RWPE2 (cell line): ENCODE measurements at regions not wholly inside any gene's neighbourhood (a gene's known extent, or its start where the extent isn't known, plus 50 kb on each side); places are given as distances from the start of the nearest gene placed in this dataset.

ENCODE experiments used
- ATAC-seq: fragments of 200-7000 bp; cut with Tn5 transposase; 3 replicates; pipeline ENCODE4 v1.9.1; 2021; ENCODE audit warnings: low read depth
- DNase-seq: peaks from one replicate; pipeline ENCODE4 v3.0.0-alpha.2; 2020; ENCODE audit warnings: low spot score
- H3K27ac ChIP-seq: fragments of 450-650 bp; 2 replicates; pipeline ENCODE4 v1.5.1; 2017; ENCODE audit warnings: mild to moderate bottlenecking; ENCODE audit not compliant: poor library complexity, severe bottlenecking
- H3K27me3 ChIP-seq: fragments of 250-450 bp; sonication (Bioruptor Pico); 2 replicates; pipeline ENCODE4 v1.5.1; 2021; ENCODE audit warnings: mild to moderate bottlenecking, moderate library complexity; ENCODE audit not compliant: insufficient read depth, poor library complexity, severe bottlenecking
- H3K36me3 ChIP-seq: fragments of 250-450 bp; sonication (Bioruptor Pico); 2 replicates; pipeline ENCODE4 v1.5.1; 2020; ENCODE audit warnings: low read depth, mild to moderate bottlenecking, moderate library complexity
- H3K4me1 ChIP-seq: fragments of 250-450 bp; sonication (Bioruptor Pico); 2 replicates; pipeline ENCODE4 v1.5.1; 2021; ENCODE audit warnings: mild to moderate bottlenecking, moderate library complexity; ENCODE audit not compliant: insufficient read depth, poor library complexity, severe bottlenecking
- H3K4me3 ChIP-seq: fragments of 250-450 bp; sonication (Bioruptor Pico); 2 replicates; pipeline ENCODE4 v1.5.1; 2021; ENCODE audit warnings: mild to moderate bottlenecking, moderate library complexity; ENCODE audit not compliant: severe bottlenecking
- H3K9me3 ChIP-seq: fragments of 250-450 bp; sonication (Bioruptor Pico); 2 replicates; pipeline ENCODE4 v1.5.1; 2021; ENCODE audit warnings: mild to moderate bottlenecking, moderate library complexity; ENCODE audit not compliant: severe bottlenecking
- TF ChIP-seq, protein P1 (sequence below): fragments of 450-650 bp; IDR thresholded peaks from one replicate; pipeline ENCODE4 v1.5.1; 2017; ENCODE audit warnings: mild to moderate bottlenecking, moderate library complexity; ENCODE audit not compliant: poor library complexity, severe bottlenecking

DNA sequence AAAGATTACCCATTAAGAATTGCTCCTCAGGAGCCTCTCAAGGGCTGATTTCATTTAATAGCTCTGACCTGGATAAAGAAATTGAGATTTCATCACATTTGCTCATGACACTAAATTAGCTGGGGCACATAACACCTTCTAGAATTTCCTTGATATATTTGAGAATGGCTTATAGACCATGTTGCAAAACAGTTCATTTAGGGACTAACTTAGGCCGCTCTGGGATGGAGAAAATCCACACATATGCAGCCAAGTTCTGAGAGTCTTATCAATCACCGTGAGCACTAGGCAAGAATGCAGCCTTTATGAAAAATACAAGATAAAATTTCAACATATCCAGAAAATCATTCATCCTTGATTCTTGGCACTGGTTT lies 91.0 kb upstream of the MCHR2 start:
- Histone ChIP-seq H3K27me3 (no peaks in the 10 kb centered on the region), H3K36me3 (no peaks in the 10 kb centered on the region), H3K4me3 (no peak overlapping the region), H3K27ac (no peak overlapping the region), H3K9me3 (no peaks in the 10 kb centered on the region), H3K4me1 (peaks cover 3% of the 10 kb centered on the region)
- no peak for ATAC-seq
- TF ChIP-seq, protein P1, sequence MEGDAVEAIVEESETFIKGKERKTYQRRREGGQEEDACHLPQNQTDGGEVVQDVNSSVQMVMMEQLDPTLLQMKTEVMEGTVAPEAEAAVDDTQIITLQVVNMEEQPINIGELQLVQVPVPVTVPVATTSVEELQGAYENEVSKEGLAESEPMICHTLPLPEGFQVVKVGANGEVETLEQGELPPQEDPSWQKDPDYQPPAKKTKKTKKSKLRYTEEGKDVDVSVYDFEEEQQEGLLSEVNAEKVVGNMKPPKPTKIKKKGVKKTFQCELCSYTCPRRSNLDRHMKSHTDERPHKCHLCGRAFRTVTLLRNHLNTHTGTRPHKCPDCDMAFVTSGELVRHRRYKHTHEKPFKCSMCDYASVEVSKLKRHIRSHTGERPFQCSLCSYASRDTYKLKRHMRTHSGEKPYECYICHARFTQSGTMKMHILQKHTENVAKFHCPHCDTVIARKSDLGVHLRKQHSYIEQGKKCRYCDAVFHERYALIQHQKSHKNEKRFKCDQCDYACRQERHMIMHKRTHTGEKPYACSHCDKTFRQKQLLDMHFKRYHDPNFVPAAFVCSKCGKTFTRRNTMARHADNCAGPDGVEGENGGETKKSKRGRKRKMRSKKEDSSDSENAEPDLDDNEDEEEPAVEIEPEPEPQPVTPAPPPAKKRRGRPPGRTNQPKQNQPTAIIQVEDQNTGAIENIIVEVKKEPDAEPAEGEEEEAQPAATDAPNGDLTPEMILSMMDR = no peak
- no peak for DNase-seq

DNA sequence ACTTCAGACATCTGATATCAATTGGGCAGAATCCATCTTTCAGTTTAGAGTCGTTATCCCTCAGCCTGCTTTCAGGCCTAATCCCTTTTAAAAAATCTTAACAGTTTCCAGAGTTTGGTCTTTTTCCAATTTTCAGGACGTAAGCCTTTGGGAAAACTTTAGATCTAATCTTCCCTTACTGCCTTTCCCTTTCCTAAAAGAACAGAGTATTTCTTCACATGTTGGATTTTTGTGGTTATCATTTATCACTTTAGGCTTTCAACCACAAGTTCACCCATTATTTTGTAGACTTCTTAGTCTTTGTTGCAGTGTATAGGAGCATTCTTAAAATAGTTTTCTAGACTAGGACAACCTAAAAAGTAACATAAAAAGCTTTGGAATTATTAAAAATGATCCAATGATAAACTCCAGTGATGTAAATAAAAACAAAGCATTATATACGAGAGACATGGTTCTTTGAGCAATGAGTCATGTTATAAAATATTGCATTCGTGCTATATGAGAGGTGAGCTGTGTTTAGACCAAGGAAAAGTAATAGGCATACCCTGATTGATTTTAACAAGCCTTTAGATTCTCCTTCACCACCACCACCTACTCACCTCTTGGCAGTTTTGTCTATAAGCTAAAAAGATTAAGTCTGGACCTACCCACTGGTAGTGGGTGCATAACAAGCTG lies 90.4 kb upstream of the MCHR2 start:
- Histone ChIP-seq H3K27ac (no peak overlapping the region), H3K36me3 (no peaks in the 10 kb centered on the region), H3K9me3 (no peaks in the 10 kb centered on the region), H3K27me3 (no peaks in the 10 kb centered on the region), H3K4me1 (peaks cover 3% of the 10 kb centered on the region), H3K4me3 (no peak overlapping the region)
- DNase-seq = no peak
- TF ChIP-seq, protein P1 = no peak
- ATAC-seq = peak; percentile 19; the same call in 2 of the 3 replicates

DNA sequence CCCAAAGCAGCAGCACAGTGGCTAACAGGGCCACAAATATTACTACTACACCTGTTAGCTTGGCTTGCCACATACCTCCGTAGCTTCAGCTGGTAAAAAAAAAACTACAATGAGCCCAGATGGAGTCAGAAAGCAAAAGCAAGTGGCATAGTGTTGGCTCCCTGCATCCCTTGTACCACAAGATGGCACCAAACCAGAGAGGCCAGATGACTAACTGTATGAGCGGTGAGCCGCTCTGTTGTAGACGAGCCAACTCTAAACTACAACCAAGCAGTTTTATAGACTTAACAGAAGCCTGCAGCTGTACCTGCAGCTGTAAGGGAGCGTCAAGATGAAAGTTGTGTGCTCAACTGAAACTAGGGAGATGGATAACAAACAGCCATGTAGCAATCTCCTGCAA lies 84.5 kb upstream of the MCHR2 start:
- no peak for DNase-seq
- H3K27me3 ChIP-seq = peaks cover 14% of the 10 kb centered on the region
- H3K9me3 ChIP-seq = no peaks in the 10 kb centered on the region
- no peak overlapping the region for H3K27ac ChIP-seq
- no peak overlapping the region for H3K4me3 ChIP-seq
- no peaks in the 10 kb centered on the region for H3K4me1 ChIP-seq
- ATAC-seq = peak; percentile 76; the same call in 2 of the 3 replicates
- H3K36me3 ChIP-seq = no peaks in the 10 kb centered on the region
- TF ChIP-seq, protein P1 = peak; percentile 46

DNA sequence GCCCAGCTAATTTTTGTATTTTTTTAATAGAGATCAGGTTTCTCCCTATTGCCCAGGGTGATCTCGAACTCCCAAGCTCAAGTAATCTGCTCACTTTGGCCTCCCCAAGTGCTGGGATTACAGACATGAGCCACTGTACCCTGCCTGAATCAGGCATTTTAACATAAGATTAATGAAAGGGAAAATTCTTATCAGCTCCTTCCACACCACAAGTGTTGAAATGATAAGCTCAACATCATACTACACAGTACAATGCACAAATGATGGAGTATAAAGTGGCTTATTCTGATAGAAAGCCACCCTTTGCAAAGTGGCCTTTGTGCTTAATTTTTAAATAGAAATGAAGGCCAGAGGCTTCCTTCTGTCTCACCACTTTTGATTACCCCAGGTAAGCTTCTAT lies 71.3 kb upstream of the MCHR2 start:
- TF ChIP-seq, protein P1 = no peak
- Histone ChIP-seq H3K4me3 (no peak overlapping the region), H3K9me3 (no peaks in the 10 kb centered on the region), H3K27ac (no peak overlapping the region), H3K36me3 (no peaks in the 10 kb centered on the region), H3K4me1 (no peaks in the 10 kb centered on the region), H3K27me3 (peaks cover 3% of the 10 kb centered on the region)
- DNase-seq = no peak
- no peak for ATAC-seq

DNA sequence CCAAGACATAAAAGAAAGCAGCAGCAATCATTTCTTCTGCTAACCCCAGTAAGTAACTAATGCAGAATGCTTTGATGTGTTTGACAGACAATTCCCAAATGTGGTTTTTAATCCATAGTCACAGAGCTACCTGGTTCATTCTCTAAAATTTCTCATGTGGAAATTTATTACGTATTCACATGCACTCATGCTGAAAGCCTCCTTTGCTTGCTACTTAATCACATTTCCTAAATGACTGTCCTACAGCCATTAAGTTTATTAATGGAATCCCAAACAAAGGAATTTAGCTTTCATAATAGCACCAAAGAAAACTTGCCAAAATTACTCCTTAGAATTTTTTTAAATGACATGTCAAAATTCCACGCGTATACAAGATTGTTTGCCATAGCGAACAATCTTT lies 68.6 kb upstream of the MCHR2 start:
- Histone ChIP-seq H3K27ac (no peak overlapping the region), H3K4me1 (no peaks in the 10 kb centered on the region), H3K27me3 (peaks cover 3% of the 10 kb centered on the region), H3K4me3 (no peak overlapping the region), H3K9me3 (no peaks in the 10 kb centered on the region), H3K36me3 (no peaks in the 10 kb centered on the region)
- no peak for DNase-seq
- TF ChIP-seq, protein P1 = no peak
- ATAC-seq = no peak
